Calu3 (cell line): ENCODE measurements at regions not wholly inside any gene's neighbourhood (a gene's known extent, or its start where the extent isn't known, plus 50 kb on each side); places are given as distances from the start of the nearest gene placed in this dataset.

ENCODE experiments used
- BruUV-seq: library from RNA; stranded (reverse); fragments of 400-500 nt; replicated peaks from 2 replicates; lab custom pipeline; 2021; lab: Mats Ljungman, UMichigan
- CTCF ChIA-PET: fragments of 300-600 bp; sonication (Branson Sonifier 250); formaldehyde crosslinking; loops from one replicate; lab custom pipeline; 2022; ENCODE audit warnings: antibody characterized with exemption; lab: Charles Lee
- DNase-seq: peaks from one replicate; pipeline ENCODE4 v3.0.0; 2022
- H3K27ac Mint-ChIP-seq: one replicate; pipeline ENCODE4 v1.8.0; 2022; ENCODE audit warnings: mixed read lengths; ENCODE audit not compliant: unreplicated experiment
- H3K27me3 Mint-ChIP-seq: one replicate; pipeline ENCODE4 v1.8.0; 2022; ENCODE audit warnings: mixed read lengths; ENCODE audit not compliant: unreplicated experiment
- H3K36me3 Mint-ChIP-seq: one replicate; pipeline ENCODE4 v1.8.0; 2022; ENCODE audit warnings: mild to moderate bottlenecking, moderate library complexity, mixed read lengths; ENCODE audit not compliant: insufficient read depth, unreplicated experiment
- H3K4me1 Mint-ChIP-seq: one replicate; pipeline ENCODE4 v1.8.0; 2022; ENCODE audit warnings: mild to moderate bottlenecking, low read depth, mixed read lengths; ENCODE audit not compliant: unreplicated experiment
- H3K4me3 Mint-ChIP-seq: one replicate; pipeline ENCODE4 v1.8.0; 2022; ENCODE audit warnings: mild to moderate bottlenecking, low read depth, moderate library complexity, mixed read lengths; ENCODE audit not compliant: unreplicated experiment
- H3K9me3 Mint-ChIP-seq: one replicate; pipeline ENCODE4 v1.8.0; 2022; ENCODE audit warnings: low read depth, mixed read lengths; ENCODE audit not compliant: unreplicated experiment
- intact Hi-C: fragments of 100-400 bp; cut with micrococcal nuclease; formaldehyde crosslinking; loops from one replicate; pipeline ENCODE4 v1.10.0; 2022; ENCODE audit not compliant: unreplicated experiment
- TF ChIP-seq, protein P1 (sequence below): fragments of 200-600 bp; IDR thresholded peaks from one replicate; pipeline ENCODE4 v1.8.0; 2022; ENCODE audit warnings: antibody characterized with exemption; ENCODE audit not compliant: unreplicated experiment

DNA sequence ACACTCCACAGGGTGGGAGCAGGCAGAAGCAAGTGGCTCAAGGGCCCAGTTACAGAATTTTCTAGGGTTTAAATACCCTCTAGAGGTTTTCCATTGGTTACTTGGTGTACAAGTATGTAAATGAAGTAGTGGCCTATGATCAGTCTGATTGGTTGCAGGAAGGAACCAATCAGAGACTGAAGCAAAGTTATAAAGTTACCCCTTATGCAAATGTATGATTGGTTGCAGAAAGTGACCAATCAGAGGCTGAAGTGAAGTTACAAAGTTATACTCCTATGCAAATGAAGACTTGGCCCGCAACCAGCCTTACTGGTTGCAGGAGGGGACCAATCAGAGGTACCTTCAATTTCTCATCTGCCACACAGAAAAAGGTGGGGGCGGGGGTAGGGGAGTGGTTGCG, 154.6 kb downstream of the INO80D start:
- H3K36me3 Mint-ChIP-seq, result no peaks in the 10 kb centered on the region
- no peak for DNase-seq
- BruUV-seq, result no TSS peak
- TF ChIP-seq, protein P1, sequence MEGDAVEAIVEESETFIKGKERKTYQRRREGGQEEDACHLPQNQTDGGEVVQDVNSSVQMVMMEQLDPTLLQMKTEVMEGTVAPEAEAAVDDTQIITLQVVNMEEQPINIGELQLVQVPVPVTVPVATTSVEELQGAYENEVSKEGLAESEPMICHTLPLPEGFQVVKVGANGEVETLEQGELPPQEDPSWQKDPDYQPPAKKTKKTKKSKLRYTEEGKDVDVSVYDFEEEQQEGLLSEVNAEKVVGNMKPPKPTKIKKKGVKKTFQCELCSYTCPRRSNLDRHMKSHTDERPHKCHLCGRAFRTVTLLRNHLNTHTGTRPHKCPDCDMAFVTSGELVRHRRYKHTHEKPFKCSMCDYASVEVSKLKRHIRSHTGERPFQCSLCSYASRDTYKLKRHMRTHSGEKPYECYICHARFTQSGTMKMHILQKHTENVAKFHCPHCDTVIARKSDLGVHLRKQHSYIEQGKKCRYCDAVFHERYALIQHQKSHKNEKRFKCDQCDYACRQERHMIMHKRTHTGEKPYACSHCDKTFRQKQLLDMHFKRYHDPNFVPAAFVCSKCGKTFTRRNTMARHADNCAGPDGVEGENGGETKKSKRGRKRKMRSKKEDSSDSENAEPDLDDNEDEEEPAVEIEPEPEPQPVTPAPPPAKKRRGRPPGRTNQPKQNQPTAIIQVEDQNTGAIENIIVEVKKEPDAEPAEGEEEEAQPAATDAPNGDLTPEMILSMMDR, result no peak
- CTCF ChIA-PET, result no interaction called here
- no peak overlapping the region for H3K4me3 Mint-ChIP-seq
- peaks cover 26% of the 10 kb centered on the region for H3K27me3 Mint-ChIP-seq
- intact Hi-C loops, result no loop called here
- no peak overlapping the region for H3K27ac Mint-ChIP-seq
- H3K9me3 Mint-ChIP-seq, result no peaks in the 10 kb centered on the region
- peaks cover 32% of the 10 kb centered on the region for H3K4me1 Mint-ChIP-seq

DNA sequence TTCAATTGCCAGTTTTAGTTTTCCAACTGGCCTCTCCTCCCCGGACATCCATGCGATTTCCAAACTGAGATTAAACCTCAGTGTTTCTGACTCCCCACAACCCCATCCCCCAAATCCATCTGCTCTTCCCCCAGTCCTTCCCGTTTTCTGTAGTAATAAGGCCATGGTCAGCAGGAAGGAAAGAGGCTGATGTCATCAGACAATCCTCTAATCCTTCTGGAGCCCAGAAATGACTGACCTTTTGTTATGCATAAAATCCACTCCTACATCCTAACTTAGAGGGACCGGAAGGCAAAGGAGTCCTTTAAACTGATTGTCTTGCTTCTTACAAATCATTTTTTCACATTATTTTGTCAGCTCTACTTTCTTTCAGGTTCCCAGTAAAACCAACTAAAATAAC, 155.8 kb downstream of the INO80D start:
- peaks cover 38% of the 10 kb centered on the region for H3K27me3 Mint-ChIP-seq
- H3K9me3 Mint-ChIP-seq, result no peaks in the 10 kb centered on the region
- H3K4me3 Mint-ChIP-seq, result no peak overlapping the region
- CTCF ChIA-PET, result no interaction called here
- H3K4me1 Mint-ChIP-seq, result peaks cover 40% of the 10 kb centered on the region
- no peak for DNase-seq
- no peak overlapping the region for H3K27ac Mint-ChIP-seq
- intact Hi-C loops, result no loop called here
- no peaks in the 10 kb centered on the region for H3K36me3 Mint-ChIP-seq
- no TSS peak for BruUV-seq
- TF ChIP-seq, protein P1, result no peak

DNA sequence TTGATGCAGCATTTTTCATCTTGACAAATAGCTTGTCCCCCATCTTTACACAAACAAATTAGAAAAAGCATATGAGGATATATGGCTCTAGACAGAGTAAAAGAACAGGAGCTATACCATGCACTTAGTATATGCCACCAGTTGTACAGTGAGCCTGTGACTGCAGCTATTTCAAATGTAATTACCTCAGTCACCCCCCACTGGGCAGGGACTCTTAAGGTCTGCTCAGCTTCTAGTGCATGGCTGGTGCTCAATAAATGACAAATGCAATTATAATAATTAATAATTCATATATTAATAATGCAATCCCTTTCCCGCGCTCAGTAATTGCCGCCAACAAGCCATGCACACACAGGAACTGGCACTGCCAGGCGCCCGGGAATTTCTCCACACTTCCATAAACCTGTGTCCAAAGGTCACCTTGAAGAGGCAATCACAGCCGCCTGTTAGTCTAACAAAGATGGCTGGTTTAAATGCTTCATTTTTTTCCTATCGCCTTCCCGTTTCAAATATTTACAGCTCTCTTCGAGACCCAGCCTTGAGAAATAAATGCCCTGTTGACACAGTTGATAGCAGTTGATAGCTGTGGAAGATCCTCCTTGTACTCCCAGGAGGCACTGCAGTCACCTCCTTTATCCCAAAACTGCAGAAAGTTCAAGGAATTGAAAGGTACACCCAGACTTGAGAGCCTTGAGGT, 156.6 kb downstream of the INO80D start:
- DNase-seq, result no peak
- Mint-ChIP-seq H3K9me3 (no peaks in the 10 kb centered on the region), H3K36me3 (no peaks in the 10 kb centered on the region), H3K27me3 (peaks cover 46% of the 10 kb centered on the region), H3K4me3 (no peak overlapping the region), H3K27ac (no peak overlapping the region), H3K4me1 (peaks cover 38% of the 10 kb centered on the region)
- intact Hi-C loops, result no loop called here
- no TSS peak for BruUV-seq
- CTCF ChIA-PET, result no interaction called here
- TF ChIP-seq, protein P1, result no peak

DNA sequence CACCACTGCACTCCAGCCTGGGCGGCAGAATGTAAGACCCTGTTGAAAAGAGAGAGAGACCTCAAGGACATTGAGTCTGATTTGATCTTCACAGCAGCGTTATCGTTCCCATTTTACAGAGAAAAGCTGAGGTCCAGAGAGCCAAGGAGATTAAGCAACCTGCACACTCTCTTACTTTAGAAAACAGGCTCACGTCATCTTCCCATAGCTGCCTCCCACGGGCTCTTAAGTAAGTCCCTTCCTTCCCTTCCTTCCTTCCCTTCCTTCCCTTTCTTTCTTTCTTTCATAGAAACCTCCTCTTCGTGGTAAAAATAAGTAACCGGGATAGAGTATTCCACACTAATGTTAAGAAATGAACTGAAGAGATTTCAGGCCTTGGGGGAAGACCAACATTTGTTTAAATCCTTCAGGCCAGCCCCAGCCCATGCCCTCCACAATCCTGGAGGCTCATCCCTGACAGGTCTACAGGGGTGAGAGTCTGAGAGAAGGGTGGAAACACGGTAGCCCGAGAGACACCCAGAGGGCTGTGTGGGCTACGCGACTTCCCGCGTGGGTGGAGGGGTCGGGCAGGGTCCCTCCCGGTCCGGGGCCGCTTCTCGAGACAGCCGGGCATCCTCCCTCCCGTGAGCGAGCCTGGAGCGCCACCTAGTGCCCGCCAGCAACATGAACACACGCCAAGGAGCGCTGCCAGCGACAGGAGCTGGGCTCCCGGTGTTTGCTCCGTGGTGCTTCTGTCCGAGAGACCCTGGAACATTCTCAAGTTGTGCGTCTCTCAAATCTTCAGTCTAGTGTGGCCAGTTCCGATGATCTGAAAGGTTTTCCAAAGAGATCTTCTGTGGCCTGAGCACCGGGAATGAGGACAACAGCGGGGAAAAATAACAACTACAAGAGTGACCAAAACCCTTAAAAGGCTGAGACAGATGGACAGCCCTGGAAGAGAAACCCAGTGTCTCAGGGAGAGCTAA, 160.3 kb downstream of the INO80D start:
- TF ChIP-seq, protein P1, result peak; percentile 92
- H3K27ac Mint-ChIP-seq, result no peak overlapping the region
- no TSS peak for BruUV-seq
- DNase-seq, result peak; percentile 86
- no peaks in the 10 kb centered on the region for H3K9me3 Mint-ChIP-seq
- intact Hi-C loops, result loop anchor here (2.0 kb wide), 3 partner anchors 23 to 241 kb away; no protein-coding TSS in a partner anchor
- peaks cover 27% of the 10 kb centered on the region for H3K4me1 Mint-ChIP-seq
- peak overlapping the region; percentile 50 for H3K4me3 Mint-ChIP-seq
- H3K27me3 Mint-ChIP-seq, result peaks cover 78% of the 10 kb centered on the region
- CTCF ChIA-PET, result interaction anchor here (0.6 to 1.7 kb wide), 9 partner anchors 9 to 169 kb away, joined by 3 to 7 read pairs (median 3); no protein-coding TSS in a partner anchor
- H3K36me3 Mint-ChIP-seq, result no peaks in the 10 kb centered on the region
